Colonic mucosa (tissue), 4 donors: ENCODE measurements at regions not wholly inside any gene's neighbourhood (a gene's known extent, or its start where the extent isn't known, plus 50 kb on each side); places are given as distances from the start of the nearest gene placed in this dataset.

Source experiments
- DNase-seq: peaks from one replicate; pipeline ENCODE4 v3.0.0-alpha.2; 2020
- H3K27ac ChIP-seq: fragments of 200-600 bp; one replicate; pipeline ENCODE4 v1.8.0; 2021
- H3K27me3 ChIP-seq: fragments of 200-600 bp; one replicate; pipeline ENCODE4 v1.8.0; 2021
- H3K36me3 ChIP-seq: fragments of 200-600 bp; one replicate; pipeline ENCODE4 v1.8.0; 2021
- H3K4me1 ChIP-seq: fragments of 200-600 bp; one replicate; pipeline ENCODE4 v1.8.0; 2021; ENCODE audit warnings: mild to moderate bottlenecking
- H3K4me3 ChIP-seq: fragments of 200-600 bp; one replicate; pipeline ENCODE4 v1.8.0; 2021
- H3K9ac ChIP-seq, 2 donors: one replicate each; pipeline ENCODE4 v1.7.0; 2013; ENCODE audit warnings: control low read depth in 2 of 2, low read depth in 2 of 2, low read length in 2 of 2
- H3K9me3 ChIP-seq: fragments of 200-600 bp; one replicate; pipeline ENCODE4 v1.8.0; 2021
- CTCF ChIP-seq: fragments of 200-600 bp; IDR thresholded peaks from one replicate; pipeline ENCODE4 v1.8.0; 2022; ENCODE audit warnings: antibody characterized with exemption, mild to moderate bottlenecking
- intact Hi-C: fragments of 100-400 bp; cut with DNase I; formaldehyde crosslinking; loops from one replicate; pipeline ENCODE4 v1.14.1; 2022
- donor health status: healthy.
- donor health status: DM: no; HTN: no; CAD: no.
- donor health status: DM: no; HTN: no; CAD: no.

DNA sequence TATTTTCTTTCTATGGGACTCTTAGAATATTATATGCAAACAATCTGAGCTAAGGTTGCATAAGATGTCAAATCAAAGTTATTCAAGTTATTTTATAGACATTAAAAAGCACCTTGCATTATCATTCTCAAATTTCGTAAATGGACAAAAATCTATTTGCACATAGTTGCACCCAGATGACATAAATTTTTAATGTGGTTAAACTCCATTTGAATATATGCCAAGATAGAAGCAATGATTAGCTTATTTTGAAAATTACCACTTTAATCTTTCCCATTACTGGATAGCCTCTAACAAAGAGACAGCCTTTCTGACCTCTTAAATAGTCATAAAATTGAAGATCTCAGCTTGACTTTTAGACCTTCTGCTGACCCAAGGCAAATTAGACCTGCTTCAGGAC is 386.8 kb downstream of the RAPGEF2 start:
- Histone ChIP-seq H3K4me3 (no peak overlapping the region), H3K27me3 (no peaks in the 10 kb centered on the region), H3K36me3 (no peaks in the 10 kb centered on the region), H3K9ac (no peak overlapping the region), H3K4me1 (no peaks in the 10 kb centered on the region), H3K27ac (no peak overlapping the region), H3K9me3 (no peaks in the 10 kb centered on the region)
- DNase-seq, result no peak
- intact Hi-C loops, result no loop called here
- no peak for TF ChIP-seq CTCF

GRCh38 chr4:159495515-159496236 is 392.8 kb downstream of the RAPGEF2 start:
- Histone ChIP-seq H3K27ac (no peak overlapping the region), H3K9me3 (no peaks in the 10 kb centered on the region), H3K4me3 (no peak overlapping the region), H3K4me1 (no peaks in the 10 kb centered on the region), H3K27me3 (no peaks in the 10 kb centered on the region), H3K36me3 (no peaks in the 10 kb centered on the region), H3K9ac (no peak overlapping the region)
- TF ChIP-seq CTCF, result no peak
- intact Hi-C loops, result no loop called here
- no peak for DNase-seq

GRCh38 chr4:159496248-159496647 is 393.4 kb downstream of the RAPGEF2 start:
- Histone ChIP-seq H3K9me3 (no peaks in the 10 kb centered on the region), H3K4me3 (no peak overlapping the region), H3K4me1 (no peaks in the 10 kb centered on the region), H3K27ac (no peak overlapping the region), H3K27me3 (no peaks in the 10 kb centered on the region), H3K36me3 (no peaks in the 10 kb centered on the region), H3K9ac (no peak overlapping the region)
- DNase-seq, result no peak
- no peak for TF ChIP-seq CTCF
- intact Hi-C loops, result no loop called here

GRCh38 chr4:159497936-159498335 is 395.1 kb downstream of the RAPGEF2 start:
- H3K36me3 ChIP-seq, result no peaks in the 10 kb centered on the region
- no peak overlapping the region for H3K9ac ChIP-seq
- no peak overlapping the region for H3K4me3 ChIP-seq
- intact Hi-C loops, result no loop called here
- H3K9me3 ChIP-seq, result no peaks in the 10 kb centered on the region
- no peak for DNase-seq
- H3K27ac ChIP-seq, result no peak overlapping the region
- no peaks in the 10 kb centered on the region for H3K4me1 ChIP-seq
- no peak for TF ChIP-seq CTCF
- no peaks in the 10 kb centered on the region for H3K27me3 ChIP-seq

DNA sequence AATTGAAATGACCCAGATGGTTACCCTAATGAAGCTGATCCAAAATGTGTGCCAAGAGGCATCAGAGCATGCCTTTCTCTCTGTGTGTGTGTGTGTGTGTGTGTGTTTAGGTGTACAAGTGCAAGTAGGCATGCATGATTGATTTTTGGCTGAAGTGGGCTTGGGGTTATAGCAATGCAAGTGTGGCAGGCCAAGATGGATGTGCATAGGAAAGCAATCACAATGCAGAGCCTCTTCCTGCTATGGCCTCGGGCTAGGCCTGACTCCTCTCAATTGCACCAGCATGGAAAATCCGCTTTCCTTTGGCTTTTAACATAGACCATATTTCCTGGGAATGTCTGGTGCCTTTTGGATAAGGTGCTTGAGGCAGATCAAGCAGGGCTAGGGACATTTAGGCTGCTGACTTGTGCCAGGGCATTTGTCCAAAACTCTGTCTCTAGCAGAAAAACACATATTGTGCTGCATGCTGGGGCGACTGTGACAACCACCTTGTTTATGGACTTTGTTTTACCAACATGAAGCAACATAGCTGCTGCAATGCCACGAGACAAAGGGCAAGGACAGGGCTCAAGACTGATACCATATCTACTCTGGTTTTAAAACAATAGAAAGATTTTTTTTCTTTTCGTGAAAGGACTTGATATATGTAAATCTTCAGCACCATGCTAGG is 395.7 kb downstream of the RAPGEF2 start:
- no peak for DNase-seq

More for the DNA sequence above, 395.7 kb downstream of the RAPGEF2 start:
- H3K9ac ChIP-seq, result no peak overlapping the region
- H3K4me1 ChIP-seq, result no peaks in the 10 kb centered on the region
- intact Hi-C loops, result no loop called here
- no peaks in the 10 kb centered on the region for H3K36me3 ChIP-seq
- no peak overlapping the region for H3K4me3 ChIP-seq
- TF ChIP-seq CTCF, result no peak
- H3K9me3 ChIP-seq, result no peaks in the 10 kb centered on the region
- H3K27me3 ChIP-seq, result no peaks in the 10 kb centered on the region
- no peak overlapping the region for H3K27ac ChIP-seq
